GM23338 (cell line): ENCODE measurements at regions not wholly inside any gene's neighbourhood (a gene's known extent, or its start where the extent isn't known, plus 50 kb on each side); places are given as distances from the start of the nearest gene placed in this dataset.

Experiments used
- ATAC-seq: fragments of 200-7000 bp; cut with Tn5 transposase; 3 replicates; pipeline ENCODE4 v1.9.1; 2020
- DNase-seq: peaks from one replicate; pipeline ENCODE4 v3.0.0-alpha.2; 2015; ENCODE audit warnings: low spot score
- H2AFZ ChIP-seq: fragments of 200-600 bp; sonication (generic); 2 replicates; pipeline ENCODE4 v1.8.0; 2016; ENCODE audit warnings: antibody characterized with exemption, mild to moderate bottlenecking, moderate library complexity
- H3F3A ChIP-seq: fragments of 200-600 bp; sonication (generic); replicated peaks from 2 replicates; pipeline ENCODE4 v1.8.0; 2017; ENCODE audit warnings: antibody characterized with exemption, mixed run types, low read depth
- H3K27ac ChIP-seq: fragments of 200-600 bp; sonication (generic); 2 replicates; pipeline ENCODE4 v1.6.1; 2016; ENCODE audit warnings: low read depth
- H3K27me3 ChIP-seq: fragments of 200-600 bp; sonication (generic); 2 replicates; pipeline ENCODE4 v1.8.0; 2016; ENCODE audit warnings: mild to moderate bottlenecking, mixed run types, moderate library complexity; ENCODE audit not compliant: insufficient read depth
- H3K36me3 ChIP-seq: fragments of 200-600 bp; sonication (generic); 2 replicates; pipeline ENCODE4 v1.8.0; 2016; ENCODE audit warnings: mild to moderate bottlenecking; ENCODE audit not compliant: insufficient read depth
- H3K4me1 ChIP-seq: fragments of 200-600 bp; sonication (generic); 2 replicates; pipeline ENCODE4 v1.8.0; 2016; ENCODE audit warnings: mild to moderate bottlenecking, moderate library complexity; ENCODE audit not compliant: insufficient read depth
- H3K4me2 ChIP-seq: fragments of 200-600 bp; sonication (generic); 2 replicates; pipeline ENCODE4 v1.7.1; 2017; ENCODE audit warnings: mixed run types
- H3K4me3 ChIP-seq: fragments of 200-600 bp; sonication (generic); 2 replicates; pipeline ENCODE4 v1.6.1; 2016; ENCODE audit warnings: mixed run types
- H3K79me2 ChIP-seq: fragments of 200-600 bp; sonication (generic); replicated peaks from 2 replicates; pipeline ENCODE4 v1.8.0; 2017; ENCODE audit warnings: mild to moderate bottlenecking; ENCODE audit not compliant: insufficient read depth
- H3K9me2 ChIP-seq: fragments of 200-600 bp; sonication (generic); 2 replicates; pipeline ENCODE4 v1.8.0; 2017; ENCODE audit not compliant: insufficient read depth
- H4K20me1 ChIP-seq: fragments of 200-600 bp; sonication (generic); replicated peaks from 2 replicates; pipeline ENCODE4 v1.8.0; 2017; ENCODE audit warnings: mild to moderate bottlenecking; ENCODE audit not compliant: insufficient read depth
- H3K27ac Mint-ChIP-seq: 2 replicates; pipeline ENCODE4 v1.8.0; 2020; ENCODE audit warnings: inconsistent platforms, mild to moderate bottlenecking, moderate library complexity, mixed read lengths
- H3K27me3 Mint-ChIP-seq: 3 replicates; pipeline ENCODE4 v1.8.0; 2022; ENCODE audit warnings: low read depth, mild to moderate bottlenecking, moderate library complexity, mixed read lengths, inconsistent platforms; ENCODE audit not compliant: insufficient read depth, poor library complexity
- H3K36me3 Mint-ChIP-seq: 3 replicates; pipeline ENCODE4 v1.8.0; 2021; ENCODE audit warnings: low read depth, mild to moderate bottlenecking, inconsistent platforms, moderate library complexity, mixed read lengths
- H3K4me1 Mint-ChIP-seq: 3 replicates; pipeline ENCODE4 v1.8.0; 2020; ENCODE audit warnings: mild to moderate bottlenecking, inconsistent platforms, mixed read lengths
- H3K4me3 Mint-ChIP-seq: 3 replicates; pipeline ENCODE4 v1.8.0; 2021; ENCODE audit warnings: moderate library complexity, mild to moderate bottlenecking, inconsistent platforms, mixed read lengths
- H3K9me3 Mint-ChIP-seq: 3 replicates; pipeline ENCODE4 v1.8.0; 2020; ENCODE audit warnings: moderate library complexity, mild to moderate bottlenecking, inconsistent platforms, mixed read lengths
- CREB1 ChIP-seq: fragments of 250-450 bp; sonication (Bioruptor Pico); IDR thresholded peaks from 2 replicates; pipeline ENCODE4 v1.5.0; 2020; ENCODE audit warnings: low read depth, mild to moderate bottlenecking, moderate library complexity
- EZH2 ChIP-seq: fragments of 200-600 bp; sonication (generic); IDR thresholded peaks from one replicate; pipeline ENCODE4 v1.8.0; 2017; ENCODE audit warnings: antibody characterized with exemption, mild to moderate bottlenecking, low read depth; ENCODE audit not compliant: unreplicated experiment
- EZH2phosphoT487 ChIP-seq: fragments of 200-600 bp; sonication (generic); IDR thresholded peaks from one replicate; pipeline ENCODE4 v1.8.1; 2018; ENCODE audit warnings: antibody characterized with exemption; ENCODE audit not compliant: unreplicated experiment
- JUNB ChIP-seq: IDR thresholded peaks from one replicate; pipeline ENCODE4 v1.6.1; 2016; ENCODE audit warnings: antibody characterized with exemption; ENCODE audit not compliant: unreplicated experiment
- NANOG ChIP-seq: IDR thresholded peaks from 2 replicates; pipeline ENCODE4 v1.6.1; 2016; ENCODE audit warnings: antibody characterized with exemption, borderline replicate concordance
- POLR2AphosphoS5 ChIP-seq: IDR thresholded peaks from 2 replicates; pipeline ENCODE4 v1.6.1; 2016; ENCODE audit warnings: antibody characterized with exemption, low read depth
- STAT1 ChIP-seq: IDR thresholded peaks from one replicate; pipeline ENCODE4 v1.6.1; 2016; ENCODE audit warnings: antibody characterized with exemption; ENCODE audit not compliant: unreplicated experiment
- ZNF114 ChIP-seq: fragments of 250-450 bp; sonication (Bioruptor Pico); IDR thresholded peaks from 2 replicates; pipeline ENCODE4 v1.5.0; 2020; ENCODE audit warnings: mild to moderate bottlenecking, moderate library complexity
- ZNF331 ChIP-seq: fragments of 250-450 bp; sonication (Bioruptor Pico); IDR thresholded peaks from 2 replicates; pipeline ENCODE4 v1.5.0; 2020; ENCODE audit warnings: low read depth, mild to moderate bottlenecking, moderate library complexity
- TF ChIP-seq, protein P1 (sequence below): fragments of 250-450 bp; sonication (Bioruptor Pico); IDR thresholded peaks from 2 replicates; pipeline ENCODE4 v1.5.0; 2020; ENCODE audit warnings: mild to moderate bottlenecking, moderate library complexity
- TF ChIP-seq, protein P2 (sequence below): IDR thresholded peaks from 2 replicates; pipeline ENCODE4 v1.6.1; 2016; ENCODE audit warnings: antibody characterized with exemption
- TF ChIP-seq, protein P3 (sequence below): IDR thresholded peaks from one replicate; pipeline ENCODE4 v1.6.1; 2018; ENCODE audit warnings: antibody characterized with exemption; ENCODE audit not compliant: unreplicated experiment
- TF ChIP-seq, protein P4 (sequence below), 2 experiments: fragments of 200-600 bp in 1 of 2; sonication (generic) in 1 of 2; conservative IDR thresholded peaks; 2 replicates each; pipeline versions ENCODE4 v1.5.1 to v1.6.1; 2016 to 2017; ENCODE audit warnings: antibody characterized with exemption in 2 of 2, low read depth in 2 of 2, mild to moderate bottlenecking in 2 of 2, moderate library complexity in 1 of 2

DNA sequence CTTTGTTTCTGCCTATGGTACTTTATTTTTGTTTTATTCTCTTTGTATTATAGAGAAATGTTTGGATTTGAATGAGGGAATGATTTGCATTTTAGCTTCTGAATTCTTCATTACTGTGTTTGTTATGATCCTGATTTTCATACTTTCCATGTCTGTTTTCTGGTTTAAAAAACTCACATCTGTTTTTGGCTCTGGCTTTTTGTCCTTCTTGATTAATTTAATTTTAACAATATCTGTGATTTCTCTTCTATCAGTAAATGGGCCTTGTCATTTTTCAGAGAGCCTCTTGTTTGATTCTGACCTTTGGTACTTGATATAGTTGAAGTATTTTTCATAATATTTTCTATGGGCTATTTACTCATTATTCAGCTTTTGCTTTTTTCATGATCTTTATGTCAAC, 341.6 kb upstream of the HAND2 start:
- ATAC-seq: no peak

More for the DNA sequence above, 341.6 kb upstream of the HAND2 start:
- Histone ChIP-seq H2AFZ (no peak overlapping the region), H3K36me3 (no peaks in the 10 kb centered on the region), H3K4me1 (no peaks in the 10 kb centered on the region), H4K20me1 (no peaks in the 10 kb centered on the region), H3K27ac (no peak overlapping the region), H3F3A (no peaks in the 10 kb centered on the region), H3K27me3 (no peaks in the 10 kb centered on the region), H3K79me2 (no peaks in the 10 kb centered on the region), H3K4me2 (no peak overlapping the region), H3K9me2 (no peaks in the 10 kb centered on the region), H3K4me3 (no peak overlapping the region)
- no peaks in the 10 kb centered on the region for H3K9me3 Mint-ChIP-seq
- TF ChIP-seq JUNB (no peak), CREB1 (CRISPR knock-in tag) (no peak), EZH2 (no peak), STAT1 (no peak), EZH2phosphoT487 (no peak), NANOG (no peak), ZNF331 (no peak), ZNF114 (no peak), POLR2AphosphoS5 (no peak)
- TF ChIP-seq, protein P1, sequence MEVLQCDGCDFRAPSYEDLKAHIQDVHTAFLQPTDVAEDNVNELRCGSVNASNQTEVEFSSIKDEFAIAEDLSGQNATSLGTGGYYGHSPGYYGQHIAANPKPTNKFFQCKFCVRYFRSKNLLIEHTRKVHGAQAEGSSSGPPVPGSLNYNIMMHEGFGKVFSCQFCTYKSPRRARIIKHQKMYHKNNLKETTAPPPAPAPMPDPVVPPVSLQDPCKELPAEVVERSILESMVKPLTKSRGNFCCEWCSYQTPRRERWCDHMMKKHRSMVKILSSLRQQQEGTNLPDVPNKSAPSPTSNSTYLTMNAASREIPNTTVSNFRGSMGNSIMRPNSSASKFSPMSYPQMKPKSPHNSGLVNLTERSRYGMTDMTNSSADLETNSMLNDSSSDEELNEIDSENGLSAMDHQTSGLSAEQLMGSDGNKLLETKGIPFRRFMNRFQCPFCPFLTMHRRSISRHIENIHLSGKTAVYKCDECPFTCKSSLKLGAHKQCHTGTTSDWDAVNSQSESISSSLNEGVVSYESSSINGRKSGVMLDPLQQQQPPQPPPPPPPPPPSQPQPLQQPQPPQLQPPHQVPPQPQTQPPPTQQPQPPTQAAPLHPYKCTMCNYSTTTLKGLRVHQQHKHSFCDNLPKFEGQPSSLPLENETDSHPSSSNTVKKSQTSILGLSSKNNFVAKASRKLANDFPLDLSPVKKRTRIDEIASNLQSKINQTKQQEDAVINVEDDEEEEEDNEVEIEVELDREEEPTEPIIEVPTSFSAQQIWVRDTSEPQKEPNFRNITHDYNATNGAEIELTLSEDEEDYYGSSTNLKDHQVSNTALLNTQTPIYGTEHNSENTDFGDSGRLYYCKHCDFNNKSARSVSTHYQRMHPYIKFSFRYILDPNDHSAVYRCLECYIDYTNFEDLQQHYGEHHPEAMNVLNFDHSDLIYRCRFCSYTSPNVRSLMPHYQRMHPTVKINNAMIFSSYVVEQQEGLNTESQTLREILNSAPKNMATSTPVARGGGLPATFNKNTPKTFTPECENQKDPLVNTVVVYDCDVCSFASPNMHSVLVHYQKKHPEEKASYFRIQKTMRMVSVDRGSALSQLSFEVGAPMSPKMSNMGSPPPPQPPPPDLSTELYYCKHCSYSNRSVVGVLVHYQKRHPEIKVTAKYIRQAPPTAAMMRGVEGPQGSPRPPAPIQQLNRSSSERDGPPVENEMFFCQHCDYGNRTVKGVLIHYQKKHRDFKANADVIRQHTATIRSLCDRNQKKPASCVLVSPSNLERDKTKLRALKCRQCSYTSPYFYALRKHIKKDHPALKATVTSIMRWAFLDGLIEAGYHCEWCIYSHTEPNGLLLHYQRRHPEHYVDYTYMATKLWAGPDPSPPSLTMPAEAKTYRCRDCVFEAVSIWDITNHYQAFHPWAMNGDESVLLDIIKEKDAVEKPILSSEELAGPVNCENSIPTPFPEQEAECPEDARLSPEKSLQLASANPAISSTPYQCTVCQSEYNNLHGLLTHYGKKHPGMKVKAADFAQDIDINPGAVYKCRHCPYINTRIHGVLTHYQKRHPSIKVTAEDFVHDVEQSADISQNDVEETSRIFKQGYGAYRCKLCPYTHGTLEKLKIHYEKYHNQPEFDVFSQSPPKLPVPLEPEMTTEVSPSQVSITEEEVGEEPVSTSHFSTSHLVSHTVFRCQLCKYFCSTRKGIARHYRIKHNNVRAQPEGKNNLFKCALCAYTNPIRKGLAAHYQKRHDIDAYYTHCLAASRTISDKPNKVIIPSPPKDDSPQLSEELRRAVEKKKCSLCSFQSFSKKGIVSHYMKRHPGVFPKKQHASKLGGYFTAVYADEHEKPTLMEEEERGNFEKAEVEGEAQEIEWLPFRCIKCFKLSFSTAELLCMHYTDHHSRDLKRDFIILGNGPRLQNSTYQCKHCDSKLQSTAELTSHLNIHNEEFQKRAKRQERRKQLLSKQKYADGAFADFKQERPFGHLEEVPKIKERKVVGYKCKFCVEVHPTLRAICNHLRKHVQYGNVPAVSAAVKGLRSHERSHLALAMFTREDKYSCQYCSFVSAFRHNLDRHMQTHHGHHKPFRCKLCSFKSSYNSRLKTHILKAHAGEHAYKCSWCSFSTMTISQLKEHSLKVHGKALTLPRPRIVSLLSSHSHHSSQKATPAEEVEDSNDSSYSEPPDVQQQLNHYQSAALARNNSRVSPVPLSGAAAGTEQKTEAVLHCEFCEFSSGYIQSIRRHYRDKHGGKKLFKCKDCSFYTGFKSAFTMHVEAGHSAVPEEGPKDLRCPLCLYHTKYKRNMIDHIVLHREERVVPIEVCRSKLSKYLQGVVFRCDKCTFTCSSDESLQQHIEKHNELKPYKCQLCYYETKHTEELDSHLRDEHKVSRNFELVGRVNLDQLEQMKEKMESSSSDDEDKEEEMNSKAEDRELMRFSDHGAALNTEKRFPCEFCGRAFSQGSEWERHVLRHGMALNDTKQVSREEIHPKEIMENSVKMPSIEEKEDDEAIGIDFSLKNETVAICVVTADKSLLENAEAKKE (CRISPR knock-in tag): no peak
- TF ChIP-seq, protein P2, sequence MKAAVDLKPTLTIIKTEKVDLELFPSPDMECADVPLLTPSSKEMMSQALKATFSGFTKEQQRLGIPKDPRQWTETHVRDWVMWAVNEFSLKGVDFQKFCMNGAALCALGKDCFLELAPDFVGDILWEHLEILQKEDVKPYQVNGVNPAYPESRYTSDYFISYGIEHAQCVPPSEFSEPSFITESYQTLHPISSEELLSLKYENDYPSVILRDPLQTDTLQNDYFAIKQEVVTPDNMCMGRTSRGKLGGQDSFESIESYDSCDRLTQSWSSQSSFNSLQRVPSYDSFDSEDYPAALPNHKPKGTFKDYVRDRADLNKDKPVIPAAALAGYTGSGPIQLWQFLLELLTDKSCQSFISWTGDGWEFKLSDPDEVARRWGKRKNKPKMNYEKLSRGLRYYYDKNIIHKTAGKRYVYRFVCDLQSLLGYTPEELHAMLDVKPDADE: no peak
- TF ChIP-seq, protein P3, sequence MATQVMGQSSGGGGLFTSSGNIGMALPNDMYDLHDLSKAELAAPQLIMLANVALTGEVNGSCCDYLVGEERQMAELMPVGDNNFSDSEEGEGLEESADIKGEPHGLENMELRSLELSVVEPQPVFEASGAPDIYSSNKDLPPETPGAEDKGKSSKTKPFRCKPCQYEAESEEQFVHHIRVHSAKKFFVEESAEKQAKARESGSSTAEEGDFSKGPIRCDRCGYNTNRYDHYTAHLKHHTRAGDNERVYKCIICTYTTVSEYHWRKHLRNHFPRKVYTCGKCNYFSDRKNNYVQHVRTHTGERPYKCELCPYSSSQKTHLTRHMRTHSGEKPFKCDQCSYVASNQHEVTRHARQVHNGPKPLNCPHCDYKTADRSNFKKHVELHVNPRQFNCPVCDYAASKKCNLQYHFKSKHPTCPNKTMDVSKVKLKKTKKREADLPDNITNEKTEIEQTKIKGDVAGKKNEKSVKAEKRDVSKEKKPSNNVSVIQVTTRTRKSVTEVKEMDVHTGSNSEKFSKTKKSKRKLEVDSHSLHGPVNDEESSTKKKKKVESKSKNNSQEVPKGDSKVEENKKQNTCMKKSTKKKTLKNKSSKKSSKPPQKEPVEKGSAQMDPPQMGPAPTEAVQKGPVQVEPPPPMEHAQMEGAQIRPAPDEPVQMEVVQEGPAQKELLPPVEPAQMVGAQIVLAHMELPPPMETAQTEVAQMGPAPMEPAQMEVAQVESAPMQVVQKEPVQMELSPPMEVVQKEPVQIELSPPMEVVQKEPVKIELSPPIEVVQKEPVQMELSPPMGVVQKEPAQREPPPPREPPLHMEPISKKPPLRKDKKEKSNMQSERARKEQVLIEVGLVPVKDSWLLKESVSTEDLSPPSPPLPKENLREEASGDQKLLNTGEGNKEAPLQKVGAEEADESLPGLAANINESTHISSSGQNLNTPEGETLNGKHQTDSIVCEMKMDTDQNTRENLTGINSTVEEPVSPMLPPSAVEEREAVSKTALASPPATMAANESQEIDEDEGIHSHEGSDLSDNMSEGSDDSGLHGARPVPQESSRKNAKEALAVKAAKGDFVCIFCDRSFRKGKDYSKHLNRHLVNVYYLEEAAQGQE: no peak
- TF ChIP-seq, protein P4, sequence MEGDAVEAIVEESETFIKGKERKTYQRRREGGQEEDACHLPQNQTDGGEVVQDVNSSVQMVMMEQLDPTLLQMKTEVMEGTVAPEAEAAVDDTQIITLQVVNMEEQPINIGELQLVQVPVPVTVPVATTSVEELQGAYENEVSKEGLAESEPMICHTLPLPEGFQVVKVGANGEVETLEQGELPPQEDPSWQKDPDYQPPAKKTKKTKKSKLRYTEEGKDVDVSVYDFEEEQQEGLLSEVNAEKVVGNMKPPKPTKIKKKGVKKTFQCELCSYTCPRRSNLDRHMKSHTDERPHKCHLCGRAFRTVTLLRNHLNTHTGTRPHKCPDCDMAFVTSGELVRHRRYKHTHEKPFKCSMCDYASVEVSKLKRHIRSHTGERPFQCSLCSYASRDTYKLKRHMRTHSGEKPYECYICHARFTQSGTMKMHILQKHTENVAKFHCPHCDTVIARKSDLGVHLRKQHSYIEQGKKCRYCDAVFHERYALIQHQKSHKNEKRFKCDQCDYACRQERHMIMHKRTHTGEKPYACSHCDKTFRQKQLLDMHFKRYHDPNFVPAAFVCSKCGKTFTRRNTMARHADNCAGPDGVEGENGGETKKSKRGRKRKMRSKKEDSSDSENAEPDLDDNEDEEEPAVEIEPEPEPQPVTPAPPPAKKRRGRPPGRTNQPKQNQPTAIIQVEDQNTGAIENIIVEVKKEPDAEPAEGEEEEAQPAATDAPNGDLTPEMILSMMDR (conservative IDR thresholded peaks at IDR 0.05; ENCODE audit: low read depth in 2 of 2): no peak
- DNase-seq: no peak
- H3K4me3 Mint-ChIP-seq: no peak overlapping the region
- H3K36me3 Mint-ChIP-seq: no peaks in the 10 kb centered on the region
- H3K27me3 Mint-ChIP-seq: peaks cover 3% of the 10 kb centered on the region
- no peaks in the 10 kb centered on the region for H3K4me1 Mint-ChIP-seq
- H3K27ac Mint-ChIP-seq: no peak overlapping the region
